Erythroblast (primary cell): ENCODE measurements at regions not wholly inside any gene's neighbourhood (a gene's known extent, or its start where the extent isn't known, plus 50 kb on each side); places are given as distances from the start of the nearest gene placed in this dataset.
A peak's percentile ranks its signal among the peaks of the same experiment; 100 is the strongest.
"Not testable (repeated sequence)": the region's sequence is repeated elsewhere in the genome, so short reads cannot be mapped to it uniquely, and the experiment has no call there.

ENCODE experiments used
- DNase-seq, 2 experiments: peaks; one replicate each; lab custom pipeline; 2025; lab: John Stamatoyannopoulos, UW
- GATA1 ChIP-seq: IDR thresholded peaks from 2 replicates; pipeline ENCODE4 v1.6.1; 2011; ENCODE audit warnings: low read depth, mild to moderate bottlenecking, control low read depth, low read length, moderate library complexity
- POLR2A ChIP-seq: IDR thresholded peaks from 2 replicates; pipeline ENCODE4 v1.6.1; 2011; ENCODE audit warnings: mild to moderate bottlenecking, low read length

DNA sequence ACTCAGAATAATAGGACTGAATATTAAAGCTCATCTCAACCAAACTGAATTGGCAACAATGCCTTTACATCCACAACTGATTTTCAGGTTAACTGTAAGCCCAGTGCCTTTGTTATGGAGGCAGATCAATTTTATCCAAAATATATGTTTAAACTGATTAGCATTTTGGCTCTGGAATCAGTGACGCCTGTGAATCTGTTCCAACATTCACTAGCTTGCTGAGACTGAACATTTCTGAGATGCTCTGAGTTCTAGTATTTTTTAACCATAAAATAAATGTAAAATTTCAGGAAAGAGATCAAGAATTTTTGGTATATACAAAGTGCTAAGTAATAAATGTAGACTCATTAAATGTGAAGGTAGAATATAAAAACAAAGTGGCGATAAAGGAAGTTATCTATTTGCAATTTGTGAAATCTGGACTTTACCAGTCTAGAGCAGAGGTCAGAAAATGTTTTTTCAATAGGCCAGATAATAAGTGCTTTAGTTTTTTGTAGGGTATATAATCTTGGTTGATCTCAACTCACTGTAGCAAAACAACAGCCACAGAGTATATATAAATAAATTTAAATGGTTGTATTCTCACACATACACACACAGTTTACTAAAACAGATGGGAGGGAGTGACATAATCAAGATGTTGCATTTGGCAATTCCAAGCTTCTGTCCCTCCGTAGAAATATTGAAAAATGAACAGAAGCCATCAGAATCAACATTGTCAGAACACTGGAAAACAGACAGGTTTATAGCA, 560.3 kb downstream of the ZWINT start:
- no peak for TF ChIP-seq GATA1
- DNase-seq, result no peak

DNA sequence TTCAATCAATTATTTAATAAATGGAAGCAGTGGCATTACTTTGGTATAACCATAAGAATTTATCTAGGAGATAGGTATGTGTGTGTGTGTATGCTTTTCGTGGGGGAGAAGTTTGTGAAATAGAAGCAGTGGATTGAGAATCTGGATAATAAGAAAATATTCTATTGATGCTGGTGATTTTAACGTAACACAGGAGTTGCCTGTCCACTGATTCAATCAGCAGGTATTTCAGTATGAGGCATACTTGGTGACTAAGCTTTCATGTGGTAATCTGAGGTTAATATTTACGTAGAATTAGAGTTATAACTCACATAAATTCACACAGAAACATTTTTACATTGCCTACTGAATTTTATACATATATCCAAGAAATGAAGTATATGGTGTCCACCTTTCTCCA, 568.0 kb downstream of the ZWINT start:
- DNase-seq, result no peak
- TF ChIP-seq POLR2A, result no peak
- TF ChIP-seq GATA1, result no peak

DNA sequence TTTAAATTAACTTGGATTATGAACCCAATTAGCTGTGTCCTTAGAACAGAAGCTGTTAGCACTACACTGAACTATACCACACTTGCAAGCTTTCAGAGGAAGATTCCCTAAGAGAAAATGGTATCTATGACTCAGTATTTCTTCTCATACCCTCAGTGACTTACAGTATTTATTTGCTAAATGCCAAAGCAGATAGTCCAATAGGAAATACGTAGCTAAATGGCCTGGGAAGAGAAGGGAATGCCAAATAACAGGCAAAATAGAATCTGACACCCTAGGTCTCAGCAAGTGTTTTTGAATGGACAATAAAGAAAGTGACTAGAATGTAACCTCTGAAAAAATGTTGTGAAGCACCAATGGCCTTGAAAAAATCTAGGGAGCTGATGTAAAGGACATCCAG, 570.8 kb downstream of the ZWINT start:
- DNase-seq, result not testable (repeated sequence)

DNA sequence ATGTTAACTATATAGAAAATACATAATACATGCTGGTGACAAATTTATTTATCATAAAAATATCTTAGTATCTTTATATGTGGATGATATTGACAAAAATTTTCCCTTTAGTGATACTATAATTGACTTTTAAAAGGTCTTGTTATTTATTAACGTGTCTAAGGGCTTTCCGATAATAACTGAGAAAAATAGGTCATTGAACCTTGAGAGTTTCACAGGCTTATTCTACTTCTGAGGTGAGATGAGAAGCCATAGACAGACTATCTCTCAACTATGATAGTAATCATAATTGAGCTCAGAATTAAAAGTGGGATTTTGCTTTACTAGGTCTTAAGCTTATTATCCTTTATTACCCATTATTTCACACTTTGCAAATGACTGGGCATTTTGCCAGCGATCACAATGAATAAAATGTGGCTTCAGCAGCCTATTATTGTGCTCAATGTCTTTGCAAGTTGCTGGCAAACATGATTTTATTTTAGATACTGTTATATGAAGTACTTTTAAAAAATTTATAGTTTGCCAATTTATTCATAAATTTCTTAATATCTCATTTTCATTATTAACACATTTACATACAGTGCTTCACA, 574.5 kb downstream of the ZWINT start:
- no peak for DNase-seq
- TF ChIP-seq POLR2A, result no peak
- no peak for TF ChIP-seq GATA1

DNA sequence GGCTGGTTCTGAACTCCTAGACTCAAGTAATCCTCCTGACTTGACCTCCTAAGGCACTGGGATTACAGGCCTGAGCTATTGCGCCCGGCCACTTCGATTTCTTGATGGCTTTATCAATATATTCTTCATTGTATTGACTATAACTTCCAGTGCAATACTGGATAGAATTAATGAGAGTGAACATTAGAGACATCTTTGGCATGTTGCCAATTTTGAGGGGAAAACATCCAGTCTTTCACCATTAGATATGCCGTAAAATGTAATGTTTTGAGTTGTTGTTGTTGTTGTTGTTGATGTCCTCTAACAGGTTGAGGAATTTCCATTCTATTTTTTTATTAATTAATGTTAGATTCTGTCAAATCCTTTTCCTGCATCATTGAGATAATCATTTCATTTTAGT, 578.9 kb downstream of the ZWINT start:
- no peak for DNase-seq
- TF ChIP-seq GATA1 (no peak), POLR2A (no peak)

DNA sequence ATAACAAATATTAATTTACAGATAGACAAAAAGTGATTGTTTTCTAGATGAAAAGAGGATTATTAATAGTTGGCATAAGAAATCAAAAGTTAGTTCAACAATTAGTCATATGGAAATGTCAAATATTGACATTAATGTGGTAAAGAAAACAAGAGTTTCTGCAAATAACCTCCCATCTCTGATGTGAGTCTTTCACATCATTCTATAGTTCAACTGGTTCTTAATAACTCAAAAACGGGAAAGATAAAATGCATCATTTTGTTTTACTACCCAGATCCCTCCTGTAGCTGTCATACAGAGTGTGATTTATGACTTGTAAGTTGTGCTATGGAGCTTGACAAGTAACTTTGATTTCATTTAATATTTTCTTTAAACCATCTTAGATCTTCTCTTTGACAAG, 594.8 kb downstream of the ZWINT start:
- TF ChIP-seq GATA1 (no peak), POLR2A (no peak)
- DNase-seq, result no peak

DNA sequence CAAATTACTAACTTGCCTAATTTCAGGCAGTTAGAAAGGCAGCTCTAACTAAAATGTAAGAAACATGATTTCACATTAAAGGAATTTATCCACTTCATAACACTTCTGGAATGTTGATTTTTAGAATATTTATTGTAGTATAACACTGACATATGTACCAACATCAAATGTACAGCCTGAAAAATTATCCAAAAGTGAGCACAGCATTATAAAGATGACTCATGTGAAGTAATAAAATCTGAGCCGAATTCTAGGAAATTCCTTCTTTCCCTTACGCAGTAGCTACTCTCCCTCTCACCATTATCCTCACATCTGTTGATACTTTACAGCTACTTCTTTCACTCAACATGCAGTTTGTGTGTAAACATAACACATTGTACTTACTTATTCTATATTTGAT, 610.6 kb downstream of the ZWINT start:
- TF ChIP-seq GATA1 (no peak), POLR2A (no peak)
- no peak for DNase-seq

DNA sequence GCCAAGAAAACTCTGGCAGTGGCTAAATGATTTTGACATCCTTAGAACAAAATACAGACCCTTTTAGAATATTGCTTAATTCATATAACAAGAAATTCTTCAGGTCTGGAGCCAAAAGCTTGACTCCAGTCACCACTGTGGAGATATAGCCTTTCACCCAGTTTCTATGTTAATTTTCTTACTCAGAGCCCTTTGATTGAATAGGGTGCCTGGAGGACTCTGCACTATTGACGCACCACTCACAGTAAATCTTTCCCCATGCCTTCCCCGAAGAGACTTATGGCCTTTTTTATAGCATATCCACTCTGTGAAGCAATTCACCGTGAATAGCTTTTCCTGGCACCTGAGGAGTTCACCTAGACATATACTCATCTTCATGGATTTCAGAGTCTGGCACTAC, 613.8 kb downstream of the ZWINT start:
- DNase-seq, result no peak
- TF ChIP-seq POLR2A, result no peak
- no peak for TF ChIP-seq GATA1

DNA sequence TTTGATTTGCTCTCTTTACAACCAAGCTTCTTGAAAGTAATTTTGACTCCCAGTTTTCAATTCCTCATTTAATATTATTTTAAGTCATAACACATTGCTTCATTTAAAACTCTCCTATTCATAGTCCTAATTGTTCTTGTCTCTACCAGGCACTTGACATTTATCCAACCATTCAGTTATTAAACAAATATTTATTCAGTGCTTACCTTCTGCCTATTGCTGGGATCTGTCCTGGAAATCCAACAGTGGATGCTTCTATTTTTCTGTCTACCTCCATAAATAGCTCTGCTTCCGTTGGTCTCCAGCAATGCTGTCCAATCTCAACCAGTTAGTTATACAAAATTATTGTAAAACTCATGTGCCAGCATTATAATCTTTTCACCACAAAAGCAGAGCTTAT, 615.1 kb downstream of the ZWINT start:
- no peak for TF ChIP-seq POLR2A
- no peak for TF ChIP-seq GATA1
- DNase-seq, result no peak

DNA sequence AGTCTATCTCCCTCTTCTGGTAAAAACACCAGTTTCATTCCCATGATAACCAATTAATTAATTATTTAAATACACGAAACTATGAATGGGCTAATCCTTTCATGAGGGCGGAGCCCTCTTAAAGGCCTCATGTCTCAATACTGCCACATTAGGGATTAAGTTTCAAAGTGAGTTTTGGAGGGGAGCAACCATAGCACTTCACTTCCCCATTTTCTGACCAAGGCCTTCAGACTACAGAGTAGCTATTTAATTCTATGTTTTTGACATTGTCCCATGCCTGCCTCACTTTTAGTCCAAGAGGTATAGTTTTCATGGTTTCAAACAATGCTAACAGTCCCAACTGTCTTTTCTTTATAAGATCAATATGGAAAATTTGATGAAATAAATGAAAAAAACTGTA, 618.6 kb downstream of the ZWINT start:
- peak in 1 of 2 experiments; percentile 1 for DNase-seq
- TF ChIP-seq GATA1 (no peak), POLR2A (no peak)

DNA sequence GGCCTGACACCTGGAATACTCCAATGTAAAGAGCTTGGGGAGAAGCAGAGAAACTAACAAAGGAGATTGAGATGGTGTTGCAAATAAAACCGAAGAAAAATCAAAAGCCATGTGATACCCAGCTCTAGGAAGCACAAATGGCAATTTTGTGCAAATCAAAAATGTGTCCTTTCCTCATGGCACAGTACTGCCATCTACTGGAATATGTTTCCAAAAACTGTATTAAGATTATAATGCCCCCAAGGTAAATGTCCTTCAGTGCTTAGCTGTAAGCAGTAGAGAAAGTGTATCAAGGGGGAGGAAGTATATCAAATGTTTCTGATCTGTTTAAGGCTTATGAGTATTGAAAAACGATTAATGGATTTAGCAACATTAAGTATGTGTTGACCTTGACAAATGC, 620.3 kb downstream of the ZWINT start:
- DNase-seq, result not testable (repeated sequence)

DNA sequence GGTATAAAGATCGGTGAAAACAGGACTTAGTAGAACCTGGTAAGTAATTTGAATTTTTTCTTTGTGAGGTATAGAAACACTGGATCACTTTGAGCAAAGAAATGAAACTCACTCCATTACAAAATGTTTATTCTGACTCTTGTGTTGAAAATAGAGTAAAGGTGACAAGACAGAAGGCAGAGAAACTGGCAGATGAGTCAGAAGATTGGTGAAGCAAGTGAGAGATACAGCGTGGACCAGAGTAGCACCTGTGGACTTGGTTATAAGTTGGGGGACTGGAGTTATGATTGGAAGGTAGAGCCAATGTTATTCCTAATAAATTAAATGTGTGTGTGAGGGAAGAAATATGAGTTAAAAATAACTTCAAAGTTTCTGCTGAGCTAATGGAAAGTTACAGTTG, 620.9 kb downstream of the ZWINT start:
- no peak for TF ChIP-seq GATA1
- DNase-seq, result no peak

DNA sequence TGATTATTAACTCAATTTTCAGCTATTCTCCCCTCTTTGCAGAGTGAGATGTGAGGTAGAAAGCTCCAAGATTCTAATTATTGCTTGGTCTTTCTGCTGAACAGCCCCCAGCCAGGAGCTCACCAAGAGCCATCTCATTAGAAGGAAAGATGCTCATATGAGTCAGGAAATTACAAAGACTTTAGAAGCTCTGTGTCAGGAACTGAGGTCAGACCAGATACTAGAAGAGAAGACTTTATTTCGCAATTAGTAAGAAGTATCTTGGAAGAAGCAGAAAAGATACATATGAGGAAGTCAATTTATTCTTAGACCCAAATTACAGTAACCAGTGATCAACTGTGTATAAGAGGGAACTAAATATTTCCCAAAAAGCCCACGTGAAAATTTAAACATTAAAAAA, 626.9 kb downstream of the ZWINT start:
- DNase-seq, result no peak
- TF ChIP-seq POLR2A (no peak), GATA1 (no peak)

DNA sequence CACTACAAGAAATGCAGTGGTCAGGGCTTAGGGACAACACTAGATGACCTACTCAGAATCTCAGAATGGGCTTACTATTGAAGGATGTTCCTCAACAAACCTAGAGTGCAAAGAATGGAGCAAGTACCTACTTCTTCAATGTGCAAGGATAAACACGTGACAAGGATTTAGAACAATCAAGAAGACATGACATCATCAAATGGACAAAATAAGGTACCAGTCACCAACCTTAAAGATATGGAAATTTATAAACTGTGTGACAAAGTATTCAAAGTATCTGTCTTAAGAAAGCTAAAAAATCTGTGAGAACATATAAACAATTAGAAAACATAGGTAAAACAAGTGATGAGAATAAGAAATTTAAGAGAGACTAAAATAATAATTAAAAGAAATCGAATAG, 656.1 kb downstream of the ZWINT start:
- DNase-seq, result no peak
- TF ChIP-seq POLR2A, result no peak
- TF ChIP-seq GATA1, result no peak

DNA sequence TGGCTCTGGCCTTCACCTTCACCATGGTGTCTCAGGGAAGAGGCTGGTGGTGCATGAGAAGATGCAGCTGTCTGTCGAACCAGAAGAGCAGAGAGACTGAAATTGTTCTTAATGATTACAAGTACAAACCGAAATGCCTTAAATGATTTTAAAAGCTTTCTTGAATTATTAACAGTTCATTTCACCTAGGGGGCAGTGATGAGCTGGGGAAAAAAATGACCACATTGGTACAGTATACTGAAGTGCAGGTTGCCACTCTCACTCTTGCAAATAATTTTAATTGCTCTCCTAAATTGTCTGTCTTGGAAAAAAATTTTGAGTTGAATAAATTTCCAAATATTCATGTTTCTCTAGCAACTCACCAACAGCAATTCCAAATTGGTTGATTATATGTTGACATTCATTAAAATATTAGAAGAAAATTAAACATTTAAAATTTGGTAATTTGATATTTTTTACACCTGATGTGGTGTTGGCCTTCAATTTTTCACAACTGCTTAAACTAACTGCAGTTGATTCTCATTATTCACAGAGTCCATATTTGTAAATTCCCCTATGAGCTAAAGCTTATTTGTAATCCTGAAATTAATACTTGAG, 692.6 kb downstream of the ZWINT start:
- TF ChIP-seq POLR2A (no peak), GATA1 (no peak)
- peak; percentile 1 to 8 for DNase-seq
